ENCODE measurements at regions not wholly inside any gene's neighbourhood (a gene's known extent, or its start where the extent isn't known, plus 50 kb on each side); places are given as distances from the start of the nearest gene placed in this dataset.

DNA sequence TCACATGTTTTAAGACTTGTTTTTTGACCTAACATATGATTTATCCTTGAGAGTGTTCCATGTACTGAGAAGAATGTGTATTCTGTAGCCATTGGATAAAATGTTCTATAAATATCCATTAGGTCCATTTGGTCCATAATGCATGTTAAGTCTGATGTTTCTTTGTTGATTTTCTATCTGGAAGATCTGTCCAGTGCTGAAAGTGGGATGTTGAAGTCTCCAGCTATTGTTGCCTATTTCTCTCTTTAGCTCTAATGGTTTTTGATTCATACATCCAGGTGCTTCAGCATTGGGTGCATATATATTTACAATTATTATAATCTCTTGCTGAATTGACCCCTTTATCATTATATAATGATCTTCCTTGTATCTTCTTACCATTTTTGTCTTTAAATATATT is 451.1 kb downstream of the BRINP1 start:
- Histone ChIP-seq H2AFZ (ENCODE audit: control insufficient read depth, low read depth, low read length) (no peak overlapping the region), H3K4me3 (no peak overlapping the region), H3K9ac (ENCODE audit: control insufficient read depth, insufficient read depth, low read length) (no peak overlapping the region), H3K4me1 (ENCODE audit: control insufficient read depth, insufficient read depth, low read length) (no peaks in the 10 kb centered on the region), H3K36me3 (ENCODE audit: control insufficient read depth in 2 of 2, insufficient read depth in 2 of 2, low read length in 1 of 2) (no peaks in the 10 kb centered on the region), H4K20me1 (ENCODE audit: control insufficient read depth, insufficient read depth) (no peaks in the 10 kb centered on the region), H3K27me3 (replicated peaks in 1 of 2; ENCODE audit: control insufficient read depth in 2 of 2, insufficient read depth in 2 of 2, low read length in 1 of 2) (no peaks in the 10 kb centered on the region), H3K79me2 (ENCODE audit: control insufficient read depth, insufficient read depth, low read length) (no peaks in the 10 kb centered on the region), H3K9me3 (replicated peaks; ENCODE audit: control insufficient read depth, insufficient read depth, low read length) (no peaks in the 10 kb centered on the region), H3K4me2 (ENCODE audit: control insufficient read depth, insufficient read depth) (no peak overlapping the region), H3K27ac (ENCODE audit: control insufficient read depth, insufficient read depth) (no peak overlapping the region)
- in situ Hi-C loops (cut with MboI), result no loop called here
- DNase-seq (ENCODE audit: low read depth, low spot score) (no peak), FAIRE-seq (no peak), ATAC-seq (no peak)
- RAD21 ChIA-PET (ENCODE audit: unreplicated experiment), result no interaction called here
- CTCF ChIA-PET, result no interaction called here
- intact Hi-C loops (cut with micrococcal nuclease; ENCODE audit: unreplicated experiment), result no loop called here
- no TSS peak for BruUV-seq (replicated peaks)
- TF ChIP-seq, protein P1, sequence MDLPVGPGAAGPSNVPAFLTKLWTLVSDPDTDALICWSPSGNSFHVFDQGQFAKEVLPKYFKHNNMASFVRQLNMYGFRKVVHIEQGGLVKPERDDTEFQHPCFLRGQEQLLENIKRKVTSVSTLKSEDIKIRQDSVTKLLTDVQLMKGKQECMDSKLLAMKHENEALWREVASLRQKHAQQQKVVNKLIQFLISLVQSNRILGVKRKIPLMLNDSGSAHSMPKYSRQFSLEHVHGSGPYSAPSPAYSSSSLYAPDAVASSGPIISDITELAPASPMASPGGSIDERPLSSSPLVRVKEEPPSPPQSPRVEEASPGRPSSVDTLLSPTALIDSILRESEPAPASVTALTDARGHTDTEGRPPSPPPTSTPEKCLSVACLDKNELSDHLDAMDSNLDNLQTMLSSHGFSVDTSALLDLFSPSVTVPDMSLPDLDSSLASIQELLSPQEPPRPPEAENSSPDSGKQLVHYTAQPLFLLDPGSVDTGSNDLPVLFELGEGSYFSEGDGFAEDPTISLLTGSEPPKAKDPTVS (IDR thresholded peaks at IDR 0.05; ENCODE audit: low read depth, low read length), result no peak
- TF ChIP-seq EZH2 (IDR thresholded peaks at IDR 0.05; ENCODE audit: borderline replicate concordance, control insufficient read depth, low read depth, low read length), result no peak
- POLR2A ChIA-PET, result no interaction called here
- SMC1A ChIA-PET (ENCODE audit: uncharacterized antibody, unreplicated experiment), result no interaction called here

- Histone ChIP-seq H2AFZ (ENCODE audit: control insufficient read depth, low read depth, low read length) (no peak overlapping the region), H3K9me3 (replicated peaks; ENCODE audit: control insufficient read depth, insufficient read depth, low read length) (no peaks in the 10 kb centered on the region), H3K4me3 (no peak overlapping the region), H3K4me2 (ENCODE audit: control insufficient read depth, insufficient read depth) (no peak overlapping the region), H4K20me1 (ENCODE audit: control insufficient read depth, insufficient read depth) (no peaks in the 10 kb centered on the region), H3K27ac (ENCODE audit: control insufficient read depth, insufficient read depth) (no peak overlapping the region), H3K36me3 (ENCODE audit: control insufficient read depth in 2 of 2, insufficient read depth in 2 of 2, low read length in 1 of 2) (no peaks in the 10 kb centered on the region), H3K79me2 (ENCODE audit: control insufficient read depth, insufficient read depth, low read length) (no peaks in the 10 kb centered on the region), H3K27me3 (replicated peaks in 1 of 2; ENCODE audit: control insufficient read depth in 2 of 2, insufficient read depth in 2 of 2, low read length in 1 of 2) (no peaks in the 10 kb centered on the region), H3K9ac (ENCODE audit: control insufficient read depth, insufficient read depth, low read length) (no peak overlapping the region), H3K4me1 (ENCODE audit: control insufficient read depth, insufficient read depth, low read length) (no peaks in the 10 kb centered on the region)
- ChIA-PET SMC1A (ENCODE audit: uncharacterized antibody, unreplicated experiment) (no interaction called here), POLR2A (no interaction called here), CTCF (no interaction called here), RAD21 (ENCODE audit: unreplicated experiment) (no interaction called here)
- WGBS (ENCODE audit: insufficient coverage, insufficient replicate concordance, low lambda C conversion rate, missing lambda C conversion rate), result 0% methylated on average over 2 of the region's 2 CpGs
- intact Hi-C loops (cut with micrococcal nuclease; ENCODE audit: unreplicated experiment), result no loop called here
- ATAC-seq (no peak), DNase-seq (ENCODE audit: low read depth, low spot score) (no peak), FAIRE-seq (no peak)
- in situ Hi-C loops (cut with MboI), result no loop called here
- no TSS peak for BruUV-seq (replicated peaks)
- TF ChIP-seq BACH1 (IDR thresholded peaks at IDR 0.05; ENCODE audit: borderline replicate concordance) (no peak), KDM1A (IDR thresholded peaks at IDR 0.05; ENCODE audit: borderline replicate concordance) (no peak), SIN3A (IDR thresholded peaks at IDR 0.05; ENCODE audit: low read depth, low read length) (no peak), ZSCAN29 (IDR thresholded peaks at IDR 0.05) (no peak), MLLT1 (IDR thresholded peaks at IDR 0.05) (no peak), ATF3 (IDR thresholded peaks at IDR 0.05; ENCODE audit: borderline replicate concordance, extremely low read depth, low read depth, low read length) (no peak), TBL1XR1 (IDR thresholded peaks at IDR 0.05; ENCODE audit: low read depth, low read length) (no peak), CBX5 (IDR thresholded peaks at IDR 0.05; ENCODE audit: low read depth) (no peak), PRDM15 (CRISPR knock-in tag; IDR thresholded peaks at IDR 0.05) (no peak), STAT1 (conservative IDR thresholded peaks at IDR 0.05) (no peak), ZNF217 (IDR thresholded peaks at IDR 0.05) (no peak)
These were observed 440.5 kb downstream of the BRINP1 start for GRCh38 chr9:118928722-118929121.

Data from GM12878 (cell line).